ENCODE measurements at regions not wholly inside any gene's neighbourhood (a gene's known extent, or its start where the extent isn't known, plus 50 kb on each side); places are given as distances from the start of the nearest gene placed in this dataset.

- no peak for TF ChIP-seq CTCF (IDR thresholded peaks at IDR 0.05; ENCODE audit: unreplicated experiment)
- BruUV-seq (replicated peaks) = no TSS peak
- no peaks in the 10 kb centered on the region for H3K36me3 Mint-ChIP-seq (ENCODE audit: insufficient read depth, unreplicated experiment)
- DNase-seq = no peak
- no peaks in the 10 kb centered on the region for H3K9me3 Mint-ChIP-seq (ENCODE audit: low read depth, unreplicated experiment)
- H3K27ac Mint-ChIP-seq (ENCODE audit: unreplicated experiment) = no peak overlapping the region
- H3K4me3 Mint-ChIP-seq (ENCODE audit: low read depth, unreplicated experiment) = no peak overlapping the region
- no peaks in the 10 kb centered on the region for H3K4me1 Mint-ChIP-seq (ENCODE audit: low read depth, unreplicated experiment)
- CTCF ChIA-PET = interaction anchor here (0.5 kb wide), 1 partner anchor 16 kb away, joined by 4 read pairs; no protein-coding TSS in a partner anchor
- intact Hi-C loops (cut with micrococcal nuclease; ENCODE audit: unreplicated experiment) = no loop called here
- H3K27me3 Mint-ChIP-seq (ENCODE audit: unreplicated experiment) = no peaks in the 10 kb centered on the region
Measured at GRCh38 chr4:141413366-141413765, 192.7 kb downstream of the ZNF330 start.

- Mint-ChIP-seq H3K27ac (ENCODE audit: unreplicated experiment) (no peak overlapping the region), H3K36me3 (ENCODE audit: insufficient read depth, unreplicated experiment) (no peaks in the 10 kb centered on the region), H3K4me3 (ENCODE audit: low read depth, unreplicated experiment) (no peak overlapping the region), H3K9me3 (ENCODE audit: low read depth, unreplicated experiment) (no peaks in the 10 kb centered on the region), H3K27me3 (ENCODE audit: unreplicated experiment) (no peaks in the 10 kb centered on the region), H3K4me1 (ENCODE audit: low read depth, unreplicated experiment) (no peaks in the 10 kb centered on the region)
- no peak for DNase-seq
- CTCF ChIA-PET = no interaction called here
- intact Hi-C loops (cut with micrococcal nuclease; ENCODE audit: unreplicated experiment) = no loop called here
- BruUV-seq (replicated peaks) = no TSS peak
- TF ChIP-seq CTCF (IDR thresholded peaks at IDR 0.05; ENCODE audit: unreplicated experiment) = no peak
Measured at GRCh38 chr4:141415651-141416050, 195.0 kb downstream of the ZNF330 start.

- no TSS peak for BruUV-seq (replicated peaks)
- DNase-seq = no peak
- no peaks in the 10 kb centered on the region for H3K4me1 Mint-ChIP-seq (ENCODE audit: low read depth, unreplicated experiment)
- no peaks in the 10 kb centered on the region for H3K36me3 Mint-ChIP-seq (ENCODE audit: insufficient read depth, unreplicated experiment)
- CTCF ChIA-PET = no interaction called here
- no peak for TF ChIP-seq CTCF (IDR thresholded peaks at IDR 0.05; ENCODE audit: unreplicated experiment)
- no peak overlapping the region for H3K27ac Mint-ChIP-seq (ENCODE audit: unreplicated experiment)
- no peaks in the 10 kb centered on the region for H3K27me3 Mint-ChIP-seq (ENCODE audit: unreplicated experiment)
- H3K4me3 Mint-ChIP-seq (ENCODE audit: low read depth, unreplicated experiment) = no peak overlapping the region
- intact Hi-C loops (cut with micrococcal nuclease; ENCODE audit: unreplicated experiment) = no loop called here
- H3K9me3 Mint-ChIP-seq (ENCODE audit: low read depth, unreplicated experiment) = no peaks in the 10 kb centered on the region
Measured at GRCh38 chr4:141416219-141416618, 195.5 kb downstream of the ZNF330 start.

GRCh38 chr4:141416677-141417363, 196.1 kb downstream of the ZNF330 start:
- Mint-ChIP-seq H3K27ac (ENCODE audit: unreplicated experiment) (no peak overlapping the region), H3K9me3 (ENCODE audit: low read depth, unreplicated experiment) (no peaks in the 10 kb centered on the region), H3K4me3 (ENCODE audit: low read depth, unreplicated experiment) (no peak overlapping the region), H3K27me3 (ENCODE audit: unreplicated experiment) (no peaks in the 10 kb centered on the region), H3K4me1 (ENCODE audit: low read depth, unreplicated experiment) (no peaks in the 10 kb centered on the region), H3K36me3 (ENCODE audit: insufficient read depth, unreplicated experiment) (no peaks in the 10 kb centered on the region)
- no peak for TF ChIP-seq CTCF (IDR thresholded peaks at IDR 0.05; ENCODE audit: unreplicated experiment)
- no TSS peak for BruUV-seq (replicated peaks)
- intact Hi-C loops (cut with micrococcal nuclease; ENCODE audit: unreplicated experiment) = no loop called here
- CTCF ChIA-PET = no interaction called here
- DNase-seq = no peak

All from Calu3 (cell line).